Mucosa of gallbladder (tissue), 1 donor: ENCODE measurements at regions not wholly inside any gene's neighbourhood (a gene's known extent, or its start where the extent isn't known, plus 50 kb on each side); places are given as distances from the start of the nearest gene placed in this dataset.
"Not testable (repeated sequence)": the region's sequence is repeated elsewhere in the genome, so short reads cannot be mapped to it uniquely, and the experiment has no call there.

Source experiments
- DNase-seq: peaks from one replicate; pipeline ENCODE4 v3.0.0-alpha.2; 2020; ENCODE audit warnings: low spot score
- donor health status: DM: no; HTN: no; CAD: no.

DNA sequence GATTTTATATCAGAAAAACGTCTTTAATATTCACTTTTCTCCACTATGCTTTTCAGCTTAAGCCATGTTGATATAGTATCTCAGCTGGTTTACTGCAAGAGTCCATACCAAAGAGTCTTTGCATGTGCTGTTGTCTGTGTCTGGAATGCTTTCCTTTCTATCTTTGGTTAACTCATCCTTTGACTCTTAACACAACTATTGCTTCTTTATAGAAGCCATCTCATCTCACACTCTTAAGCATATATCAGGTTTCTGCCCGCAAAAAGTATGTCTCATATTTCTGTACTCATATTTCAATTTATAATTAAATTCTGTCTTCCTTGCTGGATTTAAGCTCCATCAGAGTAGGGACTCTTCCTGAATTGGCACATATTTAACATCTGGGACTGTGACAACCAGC, 220.9 kb upstream of the KCNK2 start:
- no peak for DNase-seq

DNA sequence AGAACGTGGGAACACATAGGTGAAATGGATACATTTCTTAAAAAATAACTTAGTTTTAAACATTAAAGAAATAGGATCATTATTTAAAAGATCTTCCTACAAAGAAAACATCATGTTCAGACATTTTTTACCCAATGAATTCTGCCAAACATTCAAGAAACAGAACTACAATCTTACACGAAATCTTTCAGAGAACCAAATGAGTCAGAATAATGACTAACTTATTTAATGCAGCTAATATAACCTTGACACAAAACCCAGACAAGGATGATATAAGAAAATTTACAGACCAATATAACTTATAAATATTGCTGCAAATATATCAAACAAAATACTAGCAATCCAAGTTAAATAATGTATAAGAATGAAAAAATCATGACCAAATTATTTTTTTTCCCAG, 220.1 kb upstream of the KCNK2 start:
- DNase-seq: no peak

DNA sequence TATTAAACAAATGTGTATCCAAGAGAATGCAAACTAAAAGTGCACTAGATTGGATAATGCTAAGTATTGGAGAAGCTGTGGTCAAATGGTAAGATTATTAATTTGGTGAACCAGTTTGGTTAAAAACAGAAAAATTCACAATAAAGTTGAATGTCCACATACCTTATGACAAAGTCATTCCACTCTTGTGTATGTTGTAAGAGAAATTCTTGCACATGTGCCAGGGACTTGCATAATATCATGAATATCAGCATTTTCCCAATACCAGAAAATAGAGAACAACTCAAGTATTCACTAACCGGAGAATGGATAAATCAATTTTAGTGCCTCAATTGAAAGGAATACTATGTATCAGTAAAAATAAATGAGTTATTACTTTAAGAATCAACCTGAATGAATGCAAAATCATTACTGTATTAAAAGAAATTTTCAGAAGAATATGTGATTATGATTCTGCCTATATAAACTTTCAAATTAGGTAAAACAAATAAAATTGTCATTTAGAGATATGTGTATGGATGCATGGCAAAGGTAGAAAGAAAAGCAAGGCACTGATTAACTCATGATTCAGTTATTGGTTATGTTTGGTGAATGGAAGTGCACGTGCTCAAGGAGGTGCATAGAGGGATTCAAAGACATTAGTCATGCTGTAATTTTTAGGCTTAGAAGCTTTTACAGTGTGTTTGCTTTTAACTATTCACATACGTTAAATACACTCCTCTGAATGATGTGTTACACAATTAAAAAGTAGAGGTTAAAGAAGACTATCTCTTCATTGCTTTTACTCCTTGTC, 217.4 kb upstream of the KCNK2 start:
- DNase-seq: no peak

DNA sequence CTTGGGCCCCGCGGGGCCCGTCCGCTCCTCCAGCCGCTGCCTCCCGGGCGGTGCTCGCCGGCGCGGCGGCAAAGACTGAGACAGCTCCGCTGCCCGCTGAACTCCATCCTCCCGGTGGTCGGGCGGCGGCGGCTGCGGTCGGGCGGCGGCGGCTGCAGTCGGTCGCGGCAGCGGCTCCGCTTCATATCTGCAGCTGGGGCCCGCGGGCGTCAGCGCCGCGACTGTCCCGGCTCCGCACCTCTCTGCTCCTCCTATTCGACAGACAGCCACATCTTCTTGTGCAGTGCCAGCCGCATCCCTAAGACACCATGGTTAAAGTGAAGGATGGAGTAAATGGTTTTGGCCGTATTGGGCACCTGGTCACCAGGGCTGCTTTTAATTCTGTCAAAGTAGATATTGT, 212.1 kb upstream of the KCNK2 start:
- DNase-seq: not testable (repeated sequence)

DNA sequence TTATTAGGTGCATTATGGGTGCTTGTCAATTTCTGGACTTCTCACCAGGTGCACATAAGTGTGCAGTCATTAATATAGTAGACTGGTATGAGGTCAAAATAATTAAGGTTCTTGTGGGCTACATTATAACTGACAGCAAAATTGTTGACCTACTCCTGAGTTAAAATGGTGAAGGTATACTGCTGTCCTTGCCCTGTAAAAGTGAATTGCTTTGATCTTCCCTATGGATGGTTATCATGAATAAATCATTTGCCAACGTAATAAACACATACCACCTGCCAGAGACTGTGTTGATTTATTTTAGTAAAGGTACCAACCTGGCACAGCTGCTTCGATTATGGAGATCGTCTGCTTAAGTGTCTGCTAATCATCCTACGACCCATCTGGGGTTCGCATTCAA, 201.6 kb upstream of the KCNK2 start:
- no peak for DNase-seq

DNA sequence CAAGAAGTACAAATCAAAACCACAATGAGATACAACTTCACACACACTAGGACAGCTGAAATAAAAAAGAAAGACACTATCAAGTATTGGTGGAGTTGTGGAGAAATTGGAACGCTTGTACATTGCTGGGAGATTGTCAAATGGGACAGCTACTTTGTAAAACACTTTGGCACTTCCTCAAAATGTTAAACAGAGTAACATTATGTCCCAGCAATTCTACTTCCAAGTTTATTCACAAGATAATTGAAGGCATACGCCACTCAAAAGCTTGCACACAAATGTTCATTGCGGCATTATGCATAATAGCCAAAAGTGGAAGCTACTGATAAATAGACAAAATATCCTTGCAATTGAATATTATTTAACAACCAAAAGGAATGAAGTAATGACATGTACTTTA, 199.9 kb upstream of the KCNK2 start:
- no peak for DNase-seq

DNA sequence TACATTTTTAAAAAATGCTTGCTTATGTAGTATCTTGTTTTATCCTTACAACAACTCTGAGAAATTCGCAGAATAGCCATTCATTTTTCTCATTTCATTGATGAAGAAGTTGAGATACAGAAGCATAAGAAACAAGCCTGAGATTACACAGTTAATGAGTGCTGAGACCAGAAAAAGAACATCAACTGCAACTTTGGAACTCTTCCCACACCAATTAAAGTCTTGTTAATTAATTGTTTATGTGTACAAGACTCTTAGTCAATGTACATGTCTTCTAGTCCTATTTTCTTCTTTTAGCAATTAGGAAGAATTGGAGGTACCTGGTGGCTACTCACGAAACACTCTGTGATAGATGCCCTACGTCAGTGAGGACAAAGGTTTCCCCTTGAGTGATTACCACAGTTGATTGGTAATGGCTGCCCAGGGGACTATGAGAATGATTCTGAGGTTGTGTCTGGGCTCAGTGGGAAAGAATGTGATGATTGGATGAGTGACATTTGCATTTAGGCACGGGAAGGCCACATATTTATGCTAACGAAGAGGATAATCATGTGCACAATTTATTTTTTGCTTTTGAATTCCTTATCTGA, 187.4 kb upstream of the KCNK2 start:
- no peak for DNase-seq

DNA sequence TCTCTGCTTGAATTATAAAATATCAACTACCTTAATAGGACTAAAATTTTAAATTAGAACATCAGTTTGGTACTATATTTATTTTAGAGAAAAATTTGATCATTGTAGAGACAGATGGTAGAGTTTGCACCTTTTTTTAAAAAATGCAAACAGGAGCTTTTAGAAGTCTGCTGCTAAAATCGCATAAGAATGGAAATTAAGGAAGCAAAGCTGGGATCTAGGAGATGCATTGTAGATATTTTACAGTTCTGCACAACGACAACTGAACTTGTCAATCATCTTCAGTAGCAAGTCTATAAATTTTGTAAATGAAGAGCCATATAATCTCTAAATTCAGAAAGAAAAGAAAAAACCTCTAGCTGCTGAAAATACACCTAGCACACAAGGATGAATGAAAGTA, 185.6 kb upstream of the KCNK2 start:
- DNase-seq: no peak

DNA sequence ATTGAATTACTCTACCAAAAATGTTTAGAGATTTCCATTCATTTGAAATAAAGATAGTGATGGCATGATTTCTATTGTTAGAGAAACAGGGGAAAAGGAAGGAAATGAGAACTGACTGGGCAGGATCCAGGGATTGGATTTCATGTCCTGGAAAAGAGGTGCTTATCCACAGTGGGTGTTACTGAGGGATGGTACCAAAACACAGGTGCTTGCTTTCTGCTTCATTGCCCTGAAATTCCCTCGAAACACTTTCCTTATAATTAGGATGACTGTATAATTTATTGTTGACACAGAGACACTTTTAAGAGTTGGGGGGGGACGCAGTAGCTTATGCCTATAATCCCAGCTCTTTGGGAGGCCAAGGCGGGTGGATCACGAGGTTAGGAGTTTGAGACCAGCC, 185.0 kb upstream of the KCNK2 start:
- no peak for DNase-seq

DNA sequence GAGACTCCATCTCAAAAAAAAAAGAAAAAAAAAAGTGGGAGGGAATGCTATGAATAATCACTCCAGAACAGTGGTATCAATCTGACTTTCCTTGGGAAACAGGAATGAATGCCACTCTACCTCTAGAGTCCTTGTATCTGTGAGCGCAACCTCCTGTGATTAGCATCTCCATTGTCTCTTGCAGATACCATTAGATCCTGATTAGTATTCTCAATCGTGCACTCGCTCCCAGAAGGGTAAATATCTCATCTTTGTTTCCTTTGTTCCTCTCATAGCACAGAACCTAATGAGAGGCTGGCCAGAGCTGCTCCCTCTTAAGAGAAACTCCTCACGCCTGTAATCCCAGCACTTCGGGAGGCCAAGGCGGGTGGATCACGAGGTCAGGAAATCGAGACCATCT, 184.4 kb upstream of the KCNK2 start:
- DNase-seq: no peak

DNA sequence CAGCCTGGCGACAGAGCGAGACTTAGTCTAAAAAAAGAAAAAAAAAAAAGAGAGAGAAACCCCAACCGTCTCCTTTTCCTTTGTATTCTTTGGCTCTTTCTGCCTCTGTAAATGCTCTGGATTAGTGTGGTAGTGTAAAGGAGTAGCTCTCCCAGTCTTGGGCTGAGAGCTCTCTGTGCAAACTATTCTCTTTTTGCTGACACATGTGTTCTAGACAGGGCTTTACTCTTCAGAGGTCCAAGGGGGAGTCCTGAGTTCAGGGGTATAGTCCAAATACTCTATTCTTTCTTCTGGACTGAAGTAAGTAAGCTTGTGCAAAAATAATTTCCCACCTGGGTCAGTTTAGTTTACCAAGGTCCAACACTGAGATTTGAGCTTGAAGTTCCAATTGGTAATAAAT, 183.8 kb upstream of the KCNK2 start:
- DNase-seq: no peak

DNA sequence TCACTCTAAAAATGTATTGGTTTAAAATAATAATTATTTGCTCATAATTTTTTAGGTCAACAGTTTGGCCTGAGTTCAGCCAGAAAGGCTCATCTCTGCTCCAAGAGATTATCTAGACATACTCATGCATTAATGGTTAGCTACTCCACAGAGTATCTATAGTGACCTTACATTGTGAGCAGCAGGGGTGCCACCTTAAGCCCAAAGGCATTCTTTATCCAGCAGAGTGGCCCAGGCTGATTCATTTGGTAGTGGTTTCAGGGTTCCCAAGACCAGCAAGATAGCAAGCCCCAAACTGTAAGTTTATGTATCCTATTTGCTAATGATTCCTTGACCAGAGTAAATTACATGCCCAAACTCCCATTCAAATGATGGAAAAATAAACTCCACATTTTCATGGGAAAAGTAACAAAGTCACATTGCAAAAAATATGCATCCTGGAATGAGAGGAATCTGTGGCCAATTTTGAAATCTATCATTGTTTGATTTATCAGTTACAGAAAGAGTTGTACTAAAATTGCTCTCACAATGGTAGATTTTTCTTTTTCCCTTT, 182.6 kb upstream of the KCNK2 start:
- no peak for DNase-seq

DNA sequence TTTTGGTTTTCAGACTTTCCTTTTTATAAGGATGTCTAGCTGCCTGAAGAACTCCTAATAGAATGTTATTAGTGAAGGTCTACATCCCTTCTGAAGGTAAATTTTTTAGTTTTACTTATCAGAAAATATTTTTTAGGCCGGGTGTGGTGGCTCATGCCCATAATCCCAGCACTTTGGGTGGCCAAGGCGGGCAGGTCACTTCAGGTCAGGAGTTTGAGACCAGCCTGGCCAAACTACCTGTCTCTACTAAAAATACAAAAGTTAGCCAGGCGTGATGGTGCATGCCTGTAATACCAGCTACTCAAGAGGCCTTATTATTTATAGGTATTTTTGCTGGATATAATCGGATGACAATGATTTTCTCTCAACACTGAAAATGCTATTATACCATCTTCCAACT, 181.9 kb upstream of the KCNK2 start:
- DNase-seq: no peak

DNA sequence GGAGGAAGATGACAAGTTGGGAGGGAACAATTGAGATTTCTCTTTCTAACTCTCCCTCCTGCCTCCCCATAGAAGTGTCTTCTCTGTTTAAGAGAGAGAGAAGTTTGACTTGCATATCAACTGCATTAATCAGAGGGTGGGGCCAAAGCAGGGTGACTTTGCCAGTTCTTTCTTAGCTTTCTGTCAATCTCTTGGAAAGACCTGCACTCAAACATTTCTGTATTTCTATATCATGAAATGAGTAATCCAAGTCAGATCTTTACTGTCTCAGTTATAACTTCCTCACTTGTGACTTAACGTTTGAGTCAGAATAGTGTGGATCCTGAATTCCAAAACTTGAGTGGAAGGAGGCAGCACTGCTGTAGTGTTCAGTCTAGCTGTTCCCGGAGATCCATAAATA, 180.8 kb upstream of the KCNK2 start:
- no peak for DNase-seq

DNA sequence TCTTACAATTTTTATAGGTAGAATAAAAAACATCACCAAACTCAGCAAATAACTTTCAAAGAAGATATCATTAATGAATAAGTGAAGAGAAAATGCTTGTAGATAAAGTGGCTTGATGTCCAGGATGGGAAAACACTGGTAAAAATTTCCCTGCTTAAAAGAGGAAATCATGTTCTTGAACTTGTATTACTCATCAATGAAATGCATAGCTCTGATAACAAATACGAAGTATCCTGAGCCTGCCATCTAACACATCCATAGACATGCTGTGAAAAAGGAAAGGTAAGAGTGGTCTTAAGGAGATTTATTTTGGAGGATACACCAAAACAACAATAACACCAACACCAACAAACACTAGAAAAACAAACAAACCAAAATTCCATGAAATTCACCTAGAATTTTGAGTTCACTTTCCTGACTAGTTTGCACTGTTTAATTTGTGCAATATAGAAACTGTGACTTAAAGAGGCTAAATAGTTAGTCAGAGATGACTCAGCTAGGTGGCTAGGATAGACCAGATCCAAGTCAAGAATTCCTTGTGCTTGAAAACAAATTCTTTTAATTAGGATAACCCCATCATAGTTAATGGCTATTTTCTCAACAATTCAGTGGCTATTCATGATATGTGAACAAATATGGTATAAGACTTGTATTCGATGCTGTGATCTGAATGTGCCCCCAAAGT, 179.8 kb upstream of the KCNK2 start:
- DNase-seq: no peak

DNA sequence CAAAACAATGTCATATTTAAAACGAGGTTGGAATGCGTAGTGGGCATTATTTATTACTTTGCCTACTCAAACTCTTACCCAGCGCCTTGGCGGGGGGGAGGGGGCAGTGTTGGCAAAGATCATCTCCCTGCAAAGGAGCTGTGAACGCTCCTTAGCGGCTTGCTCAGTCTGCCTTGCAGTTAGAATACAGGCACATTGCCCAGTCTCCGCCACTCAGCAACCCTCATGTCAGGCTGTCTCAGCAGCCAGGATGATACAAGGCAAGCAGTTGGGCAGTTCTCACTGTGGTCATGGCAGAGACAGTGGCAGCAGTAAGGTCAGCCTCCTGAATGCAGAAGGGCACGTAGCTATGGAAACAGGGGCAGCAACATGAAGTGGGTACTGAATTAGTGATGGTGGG, 170.4 kb upstream of the KCNK2 start:
- DNase-seq: no peak

DNA sequence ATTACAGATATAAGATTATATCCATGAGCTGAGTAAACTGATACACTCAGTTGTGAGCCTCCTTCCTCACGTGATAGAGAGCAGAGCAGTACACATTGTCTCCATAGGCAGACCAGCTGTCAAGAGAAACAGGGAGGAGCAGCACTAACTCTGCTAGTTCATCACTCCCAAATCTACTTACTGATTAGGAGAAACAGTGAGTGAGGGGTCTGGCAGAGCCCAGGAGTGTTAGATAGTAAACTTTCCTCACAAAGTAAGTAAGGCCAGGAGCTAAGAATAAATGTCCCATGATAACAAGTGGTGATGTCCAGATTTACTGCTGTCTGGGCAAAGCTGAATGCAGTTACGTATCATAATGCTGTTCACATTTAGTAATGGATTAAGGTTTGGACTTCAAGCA, 168.6 kb upstream of the KCNK2 start:
- DNase-seq: no peak

DNA sequence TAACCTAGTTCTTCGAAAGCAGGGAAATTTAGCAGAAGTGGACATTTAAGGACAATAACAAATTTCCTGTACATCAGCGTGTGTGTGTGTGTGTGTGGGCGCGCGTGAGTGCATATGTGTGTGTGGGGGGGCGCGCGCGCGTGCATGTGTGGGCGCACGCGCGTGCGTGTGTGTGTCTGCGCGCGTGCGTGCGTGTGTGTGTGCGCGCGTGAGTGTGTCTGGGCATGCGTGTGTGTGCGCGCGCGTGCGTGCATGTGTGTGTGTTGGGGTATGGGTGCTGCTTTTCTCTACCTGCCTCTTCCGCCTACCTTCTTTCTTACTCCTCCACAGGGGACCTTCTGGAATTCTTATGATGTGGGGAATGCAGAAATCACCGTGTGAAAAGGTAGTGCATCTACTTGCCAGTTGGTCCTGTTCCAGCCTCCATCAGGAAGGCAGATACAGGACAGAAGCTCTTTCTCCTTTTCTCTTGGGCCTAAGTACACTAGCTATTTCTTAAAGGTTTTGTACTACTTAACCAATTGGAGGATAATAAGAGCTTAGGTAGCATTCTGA, 165.4 kb upstream of the KCNK2 start:
- DNase-seq: no peak

DNA sequence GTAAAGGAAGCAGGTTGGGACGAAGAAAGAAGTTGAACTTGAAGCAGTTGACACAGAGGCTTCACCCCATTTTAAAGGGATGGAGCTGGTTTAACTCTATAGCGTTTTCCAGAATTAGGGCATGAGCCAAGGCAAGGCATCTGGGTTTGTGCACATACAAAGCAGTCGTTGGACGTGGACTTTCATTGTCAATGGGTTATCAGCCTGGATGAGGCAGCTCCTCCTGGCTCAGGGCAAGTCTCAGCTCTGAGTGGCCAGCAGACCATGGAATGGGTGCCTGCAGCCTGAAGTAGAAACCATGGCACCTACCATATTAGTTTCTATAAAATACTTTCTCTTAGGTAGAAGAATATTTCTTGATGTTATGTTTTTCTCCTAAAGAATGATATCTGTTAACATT, 163.8 kb upstream of the KCNK2 start:
- DNase-seq: no peak

DNA sequence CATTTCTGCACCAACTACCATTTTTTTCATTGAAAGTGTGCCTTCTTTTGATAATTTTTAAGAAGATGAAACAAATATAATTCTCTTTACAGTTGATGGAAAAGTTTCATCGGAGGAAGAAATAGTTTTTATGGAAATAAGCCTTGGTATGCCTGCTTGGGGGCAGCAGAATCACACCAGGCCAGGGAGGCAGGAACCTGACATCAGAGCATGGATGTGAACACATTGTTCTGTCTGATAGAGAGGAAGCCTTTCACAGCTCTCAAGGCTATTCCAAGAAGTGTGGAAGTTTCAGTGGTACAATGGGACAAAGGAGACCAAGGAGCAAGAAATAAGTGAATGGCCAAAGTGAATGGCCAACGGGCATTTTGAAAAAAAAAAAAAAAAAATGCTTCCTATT, 162.2 kb upstream of the KCNK2 start:
- DNase-seq: no peak

DNA sequence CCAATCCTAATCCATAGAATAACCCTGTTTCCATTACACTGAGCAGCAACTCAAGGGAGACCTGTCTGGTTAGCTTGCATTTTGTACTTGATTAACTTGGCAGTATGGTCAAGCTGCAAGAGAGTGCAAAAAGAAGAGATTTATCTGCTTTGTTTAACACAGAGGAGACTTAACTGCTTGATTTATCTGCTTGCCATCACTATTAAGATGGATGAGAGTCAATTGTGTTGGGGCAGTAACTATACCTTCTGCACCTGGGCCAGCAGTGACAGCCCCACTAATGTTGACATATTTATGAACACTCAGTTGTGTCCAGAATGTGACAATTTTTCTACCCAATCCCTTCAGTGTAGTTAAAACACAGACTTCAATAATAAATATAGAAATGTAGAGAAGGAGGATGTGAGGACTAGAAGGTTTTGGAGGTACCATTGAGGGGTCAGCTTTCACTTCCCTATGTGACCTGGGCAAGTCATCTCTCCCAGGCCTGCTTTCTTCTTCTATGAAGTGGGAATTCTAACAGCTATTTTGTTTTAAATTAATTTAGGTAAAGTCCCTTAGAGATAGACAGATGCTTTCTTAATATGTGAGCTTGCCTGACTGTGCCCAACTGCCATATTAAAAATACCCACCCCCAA, 159.1 kb upstream of the KCNK2 start:
- DNase-seq: no peak

DNA sequence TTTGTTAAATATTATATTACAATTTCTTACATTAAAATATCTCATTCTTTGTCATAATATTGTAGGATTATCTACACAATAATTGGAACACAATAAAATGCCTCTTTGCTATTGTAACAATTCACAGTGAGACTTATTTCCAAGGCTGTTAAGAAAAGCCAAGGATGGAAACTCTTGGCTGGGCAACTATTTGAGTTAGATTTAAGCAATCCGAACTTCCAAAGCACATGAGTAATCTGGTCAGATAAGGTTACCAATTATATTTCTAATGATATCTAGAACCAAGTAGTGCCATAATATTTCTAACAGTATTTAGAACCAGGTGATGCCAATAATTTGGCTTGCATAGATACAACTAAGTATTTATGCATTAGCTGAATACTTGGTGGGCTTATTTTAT, 154.7 kb upstream of the KCNK2 start:
- no peak for DNase-seq
